Neural progenitor cell (in vitro differentiated cells): ENCODE measurements at regions not wholly inside any gene's neighbourhood (a gene's known extent, or its start where the extent isn't known, plus 50 kb on each side); places are given as distances from the start of the nearest gene placed in this dataset.

Experiments used
- EZH2 ChIP-seq: fragments of 200-600 bp; sonication (generic); IDR thresholded peaks from 2 replicates; pipeline ENCODE4 v1.6.1; 2017; ENCODE audit warnings: antibody characterized with exemption, mild to moderate bottlenecking, moderate library complexity
- EZH2phosphoT487 ChIP-seq: fragments of 200-600 bp; sonication (generic); IDR thresholded peaks from 2 replicates; pipeline ENCODE4 v1.6.1; 2017; ENCODE audit warnings: antibody characterized with exemption
- TF ChIP-seq, protein P1 (sequence below): fragments of 200-600 bp; sonication (generic); IDR thresholded peaks from 2 replicates; pipeline ENCODE4 v1.5.1; 2017; ENCODE audit warnings: antibody characterized with exemption, mild to moderate bottlenecking

GRCh38 chr13:56735537-56735942 is 405.2 kb upstream of the PRR20A start:
- TF ChIP-seq, protein P1, sequence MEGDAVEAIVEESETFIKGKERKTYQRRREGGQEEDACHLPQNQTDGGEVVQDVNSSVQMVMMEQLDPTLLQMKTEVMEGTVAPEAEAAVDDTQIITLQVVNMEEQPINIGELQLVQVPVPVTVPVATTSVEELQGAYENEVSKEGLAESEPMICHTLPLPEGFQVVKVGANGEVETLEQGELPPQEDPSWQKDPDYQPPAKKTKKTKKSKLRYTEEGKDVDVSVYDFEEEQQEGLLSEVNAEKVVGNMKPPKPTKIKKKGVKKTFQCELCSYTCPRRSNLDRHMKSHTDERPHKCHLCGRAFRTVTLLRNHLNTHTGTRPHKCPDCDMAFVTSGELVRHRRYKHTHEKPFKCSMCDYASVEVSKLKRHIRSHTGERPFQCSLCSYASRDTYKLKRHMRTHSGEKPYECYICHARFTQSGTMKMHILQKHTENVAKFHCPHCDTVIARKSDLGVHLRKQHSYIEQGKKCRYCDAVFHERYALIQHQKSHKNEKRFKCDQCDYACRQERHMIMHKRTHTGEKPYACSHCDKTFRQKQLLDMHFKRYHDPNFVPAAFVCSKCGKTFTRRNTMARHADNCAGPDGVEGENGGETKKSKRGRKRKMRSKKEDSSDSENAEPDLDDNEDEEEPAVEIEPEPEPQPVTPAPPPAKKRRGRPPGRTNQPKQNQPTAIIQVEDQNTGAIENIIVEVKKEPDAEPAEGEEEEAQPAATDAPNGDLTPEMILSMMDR: no peak
- no peak for TF ChIP-seq EZH2
- no peak for TF ChIP-seq EZH2phosphoT487
